Ovary (tissue), 3 donors: ENCODE measurements at regions not wholly inside any gene's neighbourhood (a gene's known extent, or its start where the extent isn't known, plus 50 kb on each side); places are given as distances from the start of the nearest gene placed in this dataset.

Source experiments
- POLR2A ChIP-seq: fragments of 450-650 bp; IDR thresholded peaks from one replicate; pipeline ENCODE4 v1.6.1; 2017; ENCODE audit warnings: antibody characterized with exemption, mild to moderate bottlenecking, moderate library complexity
- TF ChIP-seq, protein P1 (sequence below), 3 donors: fragments of 450-650 bp in 2 of 3; fragments of 200-600 bp in 1 of 3; IDR thresholded peaks; one replicate each; pipeline versions ENCODE4 v1.5.1 to v1.8.0; 2016 to 2022; ENCODE audit warnings: antibody characterized with exemption in 3 of 3, mild to moderate bottlenecking in 1 of 3
- donor health status: DM: no; HTN: no; CAD: no.

DNA sequence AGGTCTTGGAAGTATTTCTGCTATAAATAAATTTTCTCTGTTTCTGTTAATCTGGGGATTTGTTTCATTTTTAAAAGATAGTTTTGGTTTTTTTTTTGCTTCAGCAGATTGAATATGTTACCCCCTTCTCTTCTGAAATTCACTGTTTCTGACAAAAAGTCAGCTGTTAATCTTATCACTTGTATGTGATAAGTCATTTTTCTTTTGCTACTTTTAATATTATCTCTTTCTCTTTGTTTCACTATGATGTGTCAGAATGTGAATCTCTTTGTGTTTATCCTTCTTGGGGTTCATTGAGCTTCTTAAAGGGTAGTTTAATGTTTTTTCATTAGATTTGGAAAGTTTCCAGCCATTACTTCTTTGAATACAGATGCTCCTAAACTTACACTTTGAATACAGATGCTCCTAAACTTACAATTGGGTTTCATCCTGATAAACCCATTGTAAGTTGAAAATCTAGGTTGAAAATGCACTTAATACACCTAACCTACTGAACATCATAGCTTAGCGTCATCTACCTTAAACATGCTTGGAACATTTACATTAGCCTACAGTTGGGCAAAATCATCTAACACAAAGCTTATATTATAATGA is 154.2 kb upstream of the COL21A1 start:
- TF ChIP-seq POLR2A: no peak
- TF ChIP-seq, protein P1, sequence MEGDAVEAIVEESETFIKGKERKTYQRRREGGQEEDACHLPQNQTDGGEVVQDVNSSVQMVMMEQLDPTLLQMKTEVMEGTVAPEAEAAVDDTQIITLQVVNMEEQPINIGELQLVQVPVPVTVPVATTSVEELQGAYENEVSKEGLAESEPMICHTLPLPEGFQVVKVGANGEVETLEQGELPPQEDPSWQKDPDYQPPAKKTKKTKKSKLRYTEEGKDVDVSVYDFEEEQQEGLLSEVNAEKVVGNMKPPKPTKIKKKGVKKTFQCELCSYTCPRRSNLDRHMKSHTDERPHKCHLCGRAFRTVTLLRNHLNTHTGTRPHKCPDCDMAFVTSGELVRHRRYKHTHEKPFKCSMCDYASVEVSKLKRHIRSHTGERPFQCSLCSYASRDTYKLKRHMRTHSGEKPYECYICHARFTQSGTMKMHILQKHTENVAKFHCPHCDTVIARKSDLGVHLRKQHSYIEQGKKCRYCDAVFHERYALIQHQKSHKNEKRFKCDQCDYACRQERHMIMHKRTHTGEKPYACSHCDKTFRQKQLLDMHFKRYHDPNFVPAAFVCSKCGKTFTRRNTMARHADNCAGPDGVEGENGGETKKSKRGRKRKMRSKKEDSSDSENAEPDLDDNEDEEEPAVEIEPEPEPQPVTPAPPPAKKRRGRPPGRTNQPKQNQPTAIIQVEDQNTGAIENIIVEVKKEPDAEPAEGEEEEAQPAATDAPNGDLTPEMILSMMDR (IDR thresholded peaks at IDR 0.05): no peak
